ENCODE measurements at regions not wholly inside any gene's neighbourhood (a gene's known extent, or its start where the extent isn't known, plus 50 kb on each side); places are given as distances from the start of the nearest gene placed in this dataset.

DNA sequence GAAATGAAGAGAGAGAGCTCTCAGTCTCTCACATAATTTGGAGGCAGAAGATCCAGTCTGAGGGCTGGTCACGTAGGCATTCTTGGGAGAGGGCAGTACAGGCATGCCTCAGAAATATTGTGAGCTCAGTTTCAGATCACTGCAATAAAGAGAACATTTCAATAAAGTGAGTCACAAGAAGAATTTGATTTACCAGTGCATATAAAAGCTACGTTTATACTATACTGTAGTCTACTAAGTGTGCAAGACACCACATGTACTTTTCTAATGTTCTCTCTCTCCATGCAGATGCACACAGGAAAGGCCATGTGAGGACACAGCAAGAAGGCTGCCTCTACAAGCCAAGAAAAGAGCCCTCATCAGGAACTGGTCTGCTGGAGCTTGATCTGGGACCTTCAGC, 583.5 kb upstream of the FAT1 start:
- Mint-ChIP-seq H3K27ac (no peak overlapping the region), H3K36me3 (no peaks in the 10 kb centered on the region), H3K4me1 (no peaks in the 10 kb centered on the region), H3K27me3 (no peaks in the 10 kb centered on the region), H3K9me3 (peaks cover 7% of the 10 kb centered on the region), H3K4me3 (no peak overlapping the region)
- DNase-seq (ENCODE audit: low spot score in 2 of 2), result no peak
- ATAC-seq (ENCODE audit: low read depth), result no peak

DNA sequence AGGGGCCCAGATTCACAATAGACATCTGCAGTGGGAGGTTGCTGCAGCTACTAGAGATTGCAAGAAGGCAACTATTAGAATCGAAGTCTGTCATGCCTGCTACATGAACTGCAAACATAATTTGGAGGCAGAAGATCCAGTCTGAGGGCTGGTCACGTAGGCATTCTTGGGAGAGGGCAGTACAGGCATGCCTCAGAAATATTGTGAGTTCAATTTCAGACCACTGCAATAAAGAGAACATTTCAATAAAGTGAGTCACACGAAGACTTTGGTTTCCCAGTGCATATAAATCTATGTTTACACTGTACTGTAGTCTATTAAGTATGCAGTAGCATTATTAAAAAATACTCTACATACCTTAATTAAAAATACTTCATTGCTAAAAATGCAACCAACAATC, 585.8 kb upstream of the FAT1 start:
- Mint-ChIP-seq H3K27ac (no peak overlapping the region), H3K4me1 (no peaks in the 10 kb centered on the region), H3K4me3 (no peak overlapping the region), H3K27me3 (no peaks in the 10 kb centered on the region), H3K36me3 (no peaks in the 10 kb centered on the region), H3K9me3 (peaks cover 7% of the 10 kb centered on the region)
- DNase-seq (ENCODE audit: low spot score in 2 of 2), result no peak
- no peak for ATAC-seq (ENCODE audit: low read depth)

DNA sequence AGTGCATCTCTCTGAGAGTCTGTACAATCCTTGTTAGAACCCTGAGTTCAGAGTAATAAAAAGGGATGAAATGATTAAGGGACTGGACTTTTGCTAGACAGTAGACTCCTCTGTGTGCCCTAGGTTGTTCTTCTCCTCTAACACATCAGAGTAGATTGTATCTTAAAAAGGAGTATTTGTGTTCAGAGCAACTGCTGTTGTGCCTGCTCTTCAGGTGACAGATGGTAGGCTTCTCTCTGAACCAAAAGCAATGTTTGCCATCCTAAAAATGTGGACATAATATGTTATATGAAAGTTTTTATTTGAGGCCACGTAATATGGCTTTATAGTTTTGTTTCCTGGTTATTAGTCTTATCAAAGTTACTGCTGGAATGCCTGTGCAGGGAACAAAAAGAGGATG, 588.6 kb upstream of the FAT1 start:
- ATAC-seq (ENCODE audit: low read depth) (no peak), DNase-seq (ENCODE audit: low spot score in 2 of 2) (no peak)
- H3K4me3 Mint-ChIP-seq, result no peak overlapping the region
- no peak overlapping the region for H3K27ac Mint-ChIP-seq
- no peaks in the 10 kb centered on the region for H3K4me1 Mint-ChIP-seq
- H3K36me3 Mint-ChIP-seq, result no peaks in the 10 kb centered on the region
- H3K9me3 Mint-ChIP-seq, result peaks cover 3% of the 10 kb centered on the region
- no peaks in the 10 kb centered on the region for H3K27me3 Mint-ChIP-seq

DNA sequence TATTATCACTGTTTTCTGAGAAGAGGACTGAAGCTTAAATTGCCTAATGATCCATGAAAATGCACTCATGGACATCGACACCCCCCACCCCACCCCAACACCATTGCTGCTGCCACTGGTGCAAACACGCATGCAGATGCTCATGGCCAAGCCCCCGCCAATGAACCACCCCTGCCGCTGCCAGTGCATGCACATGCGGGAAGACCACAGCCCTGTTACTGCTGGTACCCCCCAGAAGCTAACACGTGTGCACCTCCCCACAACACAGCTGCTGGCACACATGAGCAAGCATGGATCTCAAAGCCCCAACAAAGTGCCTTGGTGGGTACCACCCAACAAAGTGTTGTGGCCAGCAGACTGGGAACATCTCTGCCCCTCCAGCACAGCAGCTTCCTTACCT, 594.1 kb upstream of the FAT1 start:
- ATAC-seq (ENCODE audit: low read depth) (no peak), DNase-seq (ENCODE audit: low spot score in 2 of 2) (no peak)
- H3K27ac Mint-ChIP-seq, result no peak overlapping the region
- no peaks in the 10 kb centered on the region for H3K27me3 Mint-ChIP-seq
- no peaks in the 10 kb centered on the region for H3K36me3 Mint-ChIP-seq
- H3K9me3 Mint-ChIP-seq, result peaks cover 4% of the 10 kb centered on the region
- no peaks in the 10 kb centered on the region for H3K4me1 Mint-ChIP-seq
- H3K4me3 Mint-ChIP-seq, result no peak overlapping the region

DNA sequence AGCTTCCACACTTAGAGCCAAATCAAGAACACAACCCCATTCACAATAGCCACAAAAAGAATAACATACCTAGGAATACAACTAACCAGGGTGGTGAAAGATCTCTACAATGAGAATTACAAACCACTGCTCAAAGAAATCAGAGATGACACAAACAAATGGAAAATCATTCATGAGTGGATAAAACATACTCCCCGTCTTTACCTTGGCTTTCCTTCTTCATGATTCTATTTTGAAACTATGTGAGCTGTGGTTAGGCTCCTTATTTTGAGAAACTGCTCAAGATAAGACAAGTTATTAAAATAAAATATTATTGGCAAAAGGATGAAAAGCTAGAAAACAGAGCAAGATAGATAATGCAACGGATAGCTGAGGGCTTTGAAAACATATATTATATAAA, 598.1 kb upstream of the FAT1 start:
- DNase-seq (ENCODE audit: low spot score in 2 of 2), result no peak

DNA sequence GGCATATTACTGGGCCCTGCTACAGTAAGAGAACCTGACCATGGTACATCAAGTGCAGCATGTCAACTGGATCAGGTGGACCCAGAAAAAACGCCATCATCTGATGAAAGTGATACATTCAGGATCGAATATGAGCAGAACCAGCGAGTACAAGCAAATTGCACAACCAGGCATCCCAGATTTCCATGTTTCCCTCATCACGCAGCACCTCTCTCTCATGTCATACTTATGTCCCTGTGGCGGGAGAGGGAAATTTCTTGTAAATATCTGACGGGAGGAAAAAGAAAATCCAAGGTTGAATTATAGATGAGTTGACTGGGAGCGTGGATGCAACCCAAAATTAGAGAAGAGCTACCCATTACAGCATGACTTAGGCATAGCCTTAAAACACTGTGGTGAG, 608.5 kb upstream of the FAT1 start:
- H3K27me3 Mint-ChIP-seq, result no peaks in the 10 kb centered on the region
- H3K4me1 Mint-ChIP-seq, result no peaks in the 10 kb centered on the region
- H3K27ac Mint-ChIP-seq, result no peak overlapping the region
- no peak overlapping the region for H3K4me3 Mint-ChIP-seq
- H3K9me3 Mint-ChIP-seq, result peaks cover 10% of the 10 kb centered on the region
- no peaks in the 10 kb centered on the region for H3K36me3 Mint-ChIP-seq
- ATAC-seq (ENCODE audit: low read depth) (no peak), DNase-seq (ENCODE audit: low spot score in 2 of 2) (no peak)

More for the DNA sequence above, 598.1 kb upstream of the FAT1 start:
- no peaks in the 10 kb centered on the region for H3K36me3 Mint-ChIP-seq
- no peaks in the 10 kb centered on the region for H3K27me3 Mint-ChIP-seq
- H3K9me3 Mint-ChIP-seq, result peaks cover 4% of the 10 kb centered on the region
- H3K27ac Mint-ChIP-seq, result no peak overlapping the region
- no peaks in the 10 kb centered on the region for H3K4me1 Mint-ChIP-seq
- ATAC-seq (ENCODE audit: low read depth), result no peak
- no peak overlapping the region for H3K4me3 Mint-ChIP-seq

DNA sequence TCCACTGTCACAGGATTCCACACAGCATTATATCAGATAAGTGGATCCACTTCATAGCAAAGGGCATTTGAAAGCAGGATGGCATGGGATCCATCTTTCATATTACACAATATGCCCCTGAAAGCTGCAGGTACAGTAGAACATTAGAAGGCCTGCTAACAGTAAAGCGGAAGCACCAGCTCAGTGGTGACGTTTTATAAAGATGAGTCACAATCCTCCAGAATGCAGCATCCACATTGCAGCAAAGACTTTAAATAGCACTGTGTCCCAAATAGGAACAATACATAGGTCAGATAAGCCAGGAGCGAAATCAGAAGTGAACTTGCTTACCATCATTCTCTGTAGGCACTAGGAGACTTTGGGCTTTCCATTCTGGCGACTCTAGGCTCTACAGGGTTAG, 609.5 kb upstream of the FAT1 start:
- Mint-ChIP-seq H3K27ac (no peak overlapping the region), H3K4me3 (no peak overlapping the region), H3K9me3 (peaks cover 10% of the 10 kb centered on the region), H3K27me3 (no peaks in the 10 kb centered on the region), H3K4me1 (no peaks in the 10 kb centered on the region), H3K36me3 (no peaks in the 10 kb centered on the region)
- DNase-seq (ENCODE audit: low spot score in 2 of 2), result no peak
- no peak for ATAC-seq (ENCODE audit: low read depth)

DNA sequence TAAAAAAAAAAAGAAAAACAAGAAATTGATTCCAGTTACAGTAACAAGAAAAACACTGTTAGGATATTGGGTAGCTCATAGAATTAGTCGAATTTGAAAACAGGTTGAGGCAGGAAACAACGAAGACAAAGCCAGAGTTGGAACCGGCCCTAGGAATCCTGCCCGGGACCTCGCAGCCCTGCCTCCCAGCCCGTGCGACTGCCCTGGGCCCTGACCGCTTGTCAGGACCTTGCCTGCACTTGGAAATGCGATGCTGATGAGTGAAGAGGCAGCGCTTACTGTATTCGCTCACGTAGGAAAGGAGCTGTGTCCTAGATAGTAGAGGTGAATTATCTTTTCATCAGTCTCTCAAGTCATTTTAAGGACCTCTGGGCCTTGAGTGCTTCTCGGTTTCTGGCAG, 611.7 kb upstream of the FAT1 start:
- Mint-ChIP-seq H3K27ac (no peak overlapping the region), H3K4me1 (no peaks in the 10 kb centered on the region), H3K36me3 (no peaks in the 10 kb centered on the region), H3K27me3 (no peaks in the 10 kb centered on the region), H3K9me3 (peaks cover 8% of the 10 kb centered on the region), H3K4me3 (no peak overlapping the region)
- no peak for DNase-seq (ENCODE audit: low spot score in 2 of 2)
- no peak for ATAC-seq (ENCODE audit: low read depth)

DNA sequence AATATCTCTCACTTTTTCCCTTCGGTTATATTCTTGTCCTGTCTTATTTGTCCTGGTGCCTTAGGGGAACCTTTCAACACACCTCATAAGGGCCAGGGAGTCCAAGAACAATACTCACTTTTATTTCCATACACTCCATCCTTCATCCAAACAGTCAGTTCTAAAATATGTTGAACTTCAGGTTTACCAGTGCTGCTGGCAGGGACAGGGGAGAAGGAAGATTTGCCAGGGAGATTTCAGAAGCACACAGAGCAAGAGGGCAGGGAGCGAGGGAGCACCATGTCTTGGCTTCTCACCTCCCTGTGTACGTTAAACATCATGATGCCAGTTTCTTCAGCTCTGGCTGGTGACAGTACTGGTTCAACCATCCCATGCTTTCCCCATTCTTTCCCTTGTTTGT, 631.1 kb upstream of the FAT1 start:
- no peaks in the 10 kb centered on the region for H3K4me1 Mint-ChIP-seq
- ATAC-seq (ENCODE audit: low read depth), result no peak
- no peak for DNase-seq (ENCODE audit: low spot score in 2 of 2)
- H3K27me3 Mint-ChIP-seq, result no peaks in the 10 kb centered on the region
- no peaks in the 10 kb centered on the region for H3K36me3 Mint-ChIP-seq
- H3K4me3 Mint-ChIP-seq, result no peak overlapping the region
- no peak overlapping the region for H3K27ac Mint-ChIP-seq
- H3K9me3 Mint-ChIP-seq, result peaks cover 8% of the 10 kb centered on the region

DNA sequence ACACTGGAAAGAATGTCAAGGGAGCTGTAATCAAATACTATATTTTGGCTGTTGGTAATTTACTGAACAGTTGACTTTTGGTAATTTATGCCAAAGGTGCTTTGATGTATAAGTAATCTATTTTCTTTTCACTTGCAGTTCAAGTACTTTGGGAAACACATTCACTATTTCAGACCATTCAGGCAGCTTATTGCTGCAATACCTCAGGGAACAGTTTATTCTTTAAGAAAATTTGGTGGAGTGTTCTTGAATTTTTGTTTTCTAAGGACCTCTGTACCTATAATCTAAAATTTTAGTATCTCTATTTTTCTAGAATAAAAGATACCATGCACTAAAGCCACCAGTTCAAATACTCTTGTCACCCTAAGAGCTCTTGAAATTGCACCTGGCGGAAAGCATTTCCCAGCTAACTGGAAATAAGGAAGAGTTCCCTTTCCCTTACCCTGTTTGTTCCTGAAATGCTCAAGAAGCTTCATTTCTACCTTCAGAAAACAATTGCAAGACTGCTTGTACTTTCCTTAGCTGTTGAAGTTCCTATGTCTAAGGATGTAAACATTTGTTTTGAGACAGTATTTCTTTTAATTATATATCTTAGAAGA, 633.5 kb upstream of the FAT1 start:
- H3K36me3 Mint-ChIP-seq, result no peaks in the 10 kb centered on the region
- DNase-seq (ENCODE audit: low spot score in 2 of 2) (no peak), ATAC-seq (ENCODE audit: low read depth) (no peak)
- H3K27me3 Mint-ChIP-seq, result no peaks in the 10 kb centered on the region
- no peaks in the 10 kb centered on the region for H3K4me1 Mint-ChIP-seq
- H3K27ac Mint-ChIP-seq, result no peak overlapping the region
- peaks cover 4% of the 10 kb centered on the region for H3K9me3 Mint-ChIP-seq
- no peak overlapping the region for H3K4me3 Mint-ChIP-seq

DNA sequence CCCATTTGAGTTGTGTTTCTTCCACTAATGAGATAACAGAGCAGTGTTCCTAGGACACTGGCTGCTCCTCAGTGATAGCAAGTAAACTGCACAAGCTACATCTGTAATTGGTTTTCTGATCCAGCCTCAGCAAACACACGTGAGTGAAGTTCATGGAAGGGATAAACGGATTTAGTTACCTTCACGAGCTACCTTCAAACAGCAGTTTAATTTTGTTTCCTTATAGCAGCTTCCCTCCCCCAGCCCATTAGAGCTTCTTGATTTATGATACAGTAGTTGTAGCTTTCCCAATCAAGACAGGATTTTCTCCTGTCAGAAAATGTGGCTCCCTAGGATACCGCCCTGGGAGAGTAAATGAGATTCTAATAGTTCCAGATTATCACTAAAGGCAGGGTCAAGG, 634.2 kb upstream of the FAT1 start:
- Mint-ChIP-seq H3K27ac (no peak overlapping the region), H3K9me3 (peaks cover 4% of the 10 kb centered on the region), H3K36me3 (no peaks in the 10 kb centered on the region), H3K4me3 (no peak overlapping the region), H3K27me3 (no peaks in the 10 kb centered on the region), H3K4me1 (no peaks in the 10 kb centered on the region)
- no peak for ATAC-seq (ENCODE audit: low read depth)
- DNase-seq (ENCODE audit: low spot score in 2 of 2), result no peak

DNA sequence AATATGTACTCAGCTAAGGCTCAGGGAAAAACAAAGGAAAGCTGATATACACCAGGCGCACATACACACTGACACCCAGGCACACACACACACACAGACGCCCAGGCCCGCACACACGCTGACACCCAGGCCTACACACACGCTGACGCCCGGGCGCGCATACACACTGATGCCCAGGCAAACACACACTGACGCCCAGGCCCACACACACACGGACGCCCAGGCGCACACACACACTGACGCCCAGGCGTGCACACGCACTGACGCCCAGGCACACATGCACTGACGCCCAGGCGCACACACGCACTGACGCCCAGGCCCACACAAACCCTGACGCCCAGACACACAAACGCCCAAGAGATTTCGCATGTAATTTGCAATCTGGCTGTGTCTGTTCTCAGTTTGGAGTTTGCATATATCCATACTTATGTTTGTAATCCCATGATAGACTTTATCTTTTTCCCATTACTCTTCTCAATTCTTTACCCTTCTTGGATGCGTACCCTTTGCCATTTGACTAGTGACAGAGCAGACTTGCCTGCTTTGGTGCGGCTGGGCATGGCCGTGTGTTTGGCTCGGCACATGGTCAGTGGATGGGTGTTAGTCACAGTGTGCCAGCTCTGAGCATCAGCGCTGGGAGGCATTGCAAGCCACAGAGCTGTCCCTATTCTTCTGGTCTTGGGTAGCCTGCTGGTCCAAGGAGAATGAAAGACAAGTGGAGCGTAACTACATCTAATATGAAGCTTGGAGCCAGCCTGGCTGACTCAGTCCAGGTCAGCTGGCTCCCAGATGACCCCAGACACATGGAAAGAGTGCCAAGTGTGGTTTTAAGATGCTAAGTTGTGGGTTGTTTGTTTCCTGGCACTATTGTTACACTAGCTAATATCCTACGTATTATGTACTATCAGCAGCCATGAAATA, 632.4 kb upstream of the ZFP42 start:
- Mint-ChIP-seq H3K27me3 (no peaks in the 10 kb centered on the region), H3K27ac (no peak overlapping the region), H3K9me3 (no peaks in the 10 kb centered on the region), H3K36me3 (no peaks in the 10 kb centered on the region), H3K4me1 (no peaks in the 10 kb centered on the region), H3K4me3 (no peak overlapping the region)
- DNase-seq (ENCODE audit: low spot score in 2 of 2) (no peak), ATAC-seq (ENCODE audit: low read depth) (no peak)

DNA sequence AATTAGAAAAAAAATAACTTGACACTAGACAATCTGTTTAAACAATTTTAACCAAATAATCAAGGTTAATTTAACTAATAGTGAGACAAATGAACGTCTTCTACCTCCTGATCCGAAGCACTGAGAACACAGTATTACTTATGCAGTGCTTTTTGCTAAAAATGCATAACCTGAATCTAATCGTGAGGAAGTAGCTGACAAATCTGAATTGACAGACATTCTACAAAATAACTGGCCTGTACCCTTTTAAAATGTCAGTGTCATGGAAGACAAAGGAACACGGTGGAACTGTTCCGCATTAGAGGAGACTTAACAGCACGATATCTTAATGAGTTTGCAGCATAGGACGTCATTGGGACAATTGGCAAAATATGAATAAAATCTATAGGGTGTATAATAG, 631.2 kb upstream of the ZFP42 start:
- H3K27ac Mint-ChIP-seq, result no peak overlapping the region
- H3K4me1 Mint-ChIP-seq, result no peaks in the 10 kb centered on the region
- no peaks in the 10 kb centered on the region for H3K36me3 Mint-ChIP-seq
- DNase-seq (ENCODE audit: low spot score in 2 of 2), result no peak
- no peak for ATAC-seq (ENCODE audit: low read depth)
- H3K4me3 Mint-ChIP-seq, result no peak overlapping the region
- H3K9me3 Mint-ChIP-seq, result no peaks in the 10 kb centered on the region
- no peaks in the 10 kb centered on the region for H3K27me3 Mint-ChIP-seq

DNA sequence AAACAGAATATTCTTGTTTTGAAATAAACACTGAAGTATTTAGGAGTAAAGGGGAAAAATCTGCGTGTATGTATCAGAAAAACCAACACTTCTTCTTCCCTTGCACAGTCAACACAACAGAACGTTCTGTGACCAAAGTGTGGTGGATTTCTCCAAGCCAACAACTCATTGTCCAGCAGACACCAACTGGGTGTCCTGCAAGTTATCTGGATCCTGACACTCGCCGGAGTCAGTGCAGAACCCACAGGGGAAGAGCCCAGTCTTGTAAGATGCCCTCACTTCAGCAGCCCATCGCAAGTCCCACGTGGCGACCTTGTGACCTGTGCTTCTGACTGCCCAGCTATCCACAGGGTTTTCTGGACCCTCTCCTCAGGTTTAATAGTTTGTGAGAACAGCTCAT, 630.7 kb upstream of the ZFP42 start:
- Mint-ChIP-seq H3K27me3 (no peaks in the 10 kb centered on the region), H3K36me3 (no peaks in the 10 kb centered on the region), H3K9me3 (no peaks in the 10 kb centered on the region), H3K4me1 (no peaks in the 10 kb centered on the region), H3K27ac (no peak overlapping the region), H3K4me3 (no peak overlapping the region)
- ATAC-seq (ENCODE audit: low read depth), result no peak
- DNase-seq (ENCODE audit: low spot score in 2 of 2), result no peak

DNA sequence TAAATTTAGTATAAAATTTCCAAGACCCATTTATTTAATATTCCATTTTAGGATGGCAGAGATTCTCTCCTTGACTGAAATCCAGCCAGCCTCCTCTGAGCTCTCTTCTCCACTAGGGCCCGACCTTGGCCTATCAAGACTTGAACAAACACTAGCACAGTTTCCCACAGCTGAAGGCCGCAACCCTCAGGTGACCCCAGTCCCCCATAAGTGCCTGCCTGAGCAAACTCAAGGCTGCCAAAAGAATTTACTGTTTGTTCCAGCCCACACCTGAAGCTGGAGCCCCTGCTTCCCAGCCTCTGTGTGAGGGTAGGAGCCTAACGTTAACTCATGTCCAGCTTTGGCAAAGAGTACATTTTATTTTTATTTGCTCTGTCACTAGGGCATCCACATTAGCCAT, 629.0 kb upstream of the ZFP42 start:
- Mint-ChIP-seq H3K4me1 (no peaks in the 10 kb centered on the region), H3K27me3 (no peaks in the 10 kb centered on the region), H3K9me3 (no peaks in the 10 kb centered on the region), H3K4me3 (no peak overlapping the region), H3K36me3 (no peaks in the 10 kb centered on the region), H3K27ac (no peak overlapping the region)
- ATAC-seq (ENCODE audit: low read depth) (no peak), DNase-seq (ENCODE audit: low spot score in 2 of 2) (no peak)

Data from memory B cell (primary cell).